GM19324 (cell line): ENCODE measurements at regions not wholly inside any gene's neighbourhood (a gene's known extent, or its start where the extent isn't known, plus 50 kb on each side); places are given as distances from the start of the nearest gene placed in this dataset.

ENCODE experiments used
- ATAC-seq: cut with Tn5 transposase; IDR thresholded peaks from one replicate; pipeline ENCODE4 v1.9.1; 2021; ENCODE audit warnings: mild to moderate bottlenecking, moderate library complexity; ENCODE audit not compliant: unreplicated experiment, low FRiP score

- ATAC-seq: no peak
Observed at GRCh38 chr3:178397202-178397601, 139.0 kb upstream of the KCNMB2 start.

GRCh38 chr3:178397836-178398235 lies 138.4 kb upstream of the KCNMB2 start:
- ATAC-seq: no peak

GRCh38 chr3:178404961-178405360 lies 131.3 kb upstream of the KCNMB2 start:
- ATAC-seq: no peak

DNA sequence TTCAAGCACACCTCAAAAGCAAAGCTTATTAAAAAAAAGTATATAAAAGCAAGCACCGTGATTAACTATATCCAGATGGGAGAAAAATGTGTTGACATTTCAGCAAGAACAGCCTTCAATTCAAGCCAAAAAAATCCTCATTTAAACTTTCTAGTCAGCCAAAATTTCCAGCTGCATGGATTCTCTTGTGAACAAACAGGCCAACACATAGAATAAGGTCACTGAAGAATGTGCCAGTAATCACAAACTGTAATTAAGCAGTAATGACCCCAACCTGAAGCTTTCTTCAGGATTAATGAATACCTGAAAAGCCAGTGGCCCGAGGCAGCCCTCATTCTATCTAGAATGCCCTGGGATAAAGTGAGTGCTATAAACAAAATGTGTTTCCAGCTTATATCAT lies 130.7 kb upstream of the KCNMB2 start:
- ATAC-seq: no peak

DNA sequence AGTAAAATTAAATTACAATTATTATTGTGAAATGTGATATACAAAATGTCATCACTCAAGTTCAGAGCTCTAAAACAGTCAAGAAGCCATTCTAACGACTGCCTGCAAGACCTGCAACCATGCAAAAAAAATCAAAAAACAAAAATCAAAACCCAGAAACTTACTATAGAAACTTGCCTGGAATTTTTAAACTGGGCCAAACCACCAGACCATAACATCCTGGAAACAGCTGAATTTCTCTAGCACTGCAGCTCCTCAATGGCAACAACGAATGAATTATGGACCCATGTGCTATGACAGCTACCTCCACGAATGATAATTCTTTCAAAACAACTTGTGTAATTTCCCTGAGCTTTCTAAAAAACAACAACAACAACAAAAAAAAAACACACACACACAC lies 130.0 kb upstream of the KCNMB2 start:
- no peak for ATAC-seq

DNA sequence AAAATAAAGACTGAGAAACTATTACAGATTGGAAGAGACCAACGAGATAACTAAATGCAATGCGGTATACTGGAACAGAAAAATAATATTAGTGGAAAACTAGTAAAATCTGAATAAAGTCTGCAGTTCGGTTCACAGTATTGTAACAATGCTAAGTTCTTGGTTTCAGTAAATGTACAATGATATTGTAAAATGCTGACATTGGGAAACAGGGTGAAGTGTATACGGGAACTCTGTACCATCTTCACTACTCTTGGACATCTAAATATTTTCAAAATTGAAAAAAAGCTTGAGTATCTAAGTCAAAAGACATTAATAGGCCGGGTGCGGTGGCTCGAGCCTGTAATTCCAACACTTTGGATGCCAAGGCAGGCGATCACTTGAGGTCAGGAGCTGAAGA lies 120.9 kb upstream of the KCNMB2 start:
- ATAC-seq: no peak

GRCh38 chr3:178417736-178418135 lies 118.5 kb upstream of the KCNMB2 start:
- no peak for ATAC-seq

DNA sequence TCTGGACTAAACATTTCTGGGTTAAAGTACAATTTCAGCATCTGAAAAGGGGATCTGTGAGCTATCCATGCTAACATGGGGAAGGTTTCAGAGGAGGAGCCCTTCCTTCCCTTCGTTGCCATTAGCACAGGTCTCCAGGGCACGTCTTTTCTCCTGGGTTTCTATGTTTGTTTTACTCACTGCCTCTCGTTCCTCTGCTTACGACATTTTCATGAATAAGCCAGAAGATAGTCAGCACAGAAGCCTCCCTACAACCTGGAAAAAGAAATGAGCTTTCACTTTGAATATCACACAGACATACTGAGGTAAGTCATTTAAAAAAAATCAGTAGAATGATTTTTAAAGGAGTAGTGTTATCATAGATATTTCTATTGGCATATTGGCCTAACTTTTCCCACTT lies 117.2 kb upstream of the KCNMB2 start:
- no peak for ATAC-seq

DNA sequence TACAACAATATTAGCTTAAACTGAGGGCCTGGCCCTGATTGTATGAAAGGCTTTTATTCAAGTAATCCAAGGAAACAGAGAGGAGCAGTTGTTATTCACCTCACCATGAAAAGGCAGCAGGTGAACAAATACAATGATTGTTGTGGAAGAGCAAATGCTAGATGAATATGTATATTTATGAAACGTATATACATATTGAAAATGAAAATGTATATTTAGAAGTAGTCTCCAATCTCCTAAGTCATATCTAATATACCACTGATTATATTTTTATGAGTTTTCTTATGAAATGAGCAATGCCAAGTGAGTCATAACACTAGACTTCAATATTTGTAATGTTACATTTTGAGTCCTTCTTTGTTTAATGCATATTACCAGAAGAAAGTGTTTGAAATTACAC lies 116.2 kb upstream of the KCNMB2 start:
- no peak for ATAC-seq

DNA sequence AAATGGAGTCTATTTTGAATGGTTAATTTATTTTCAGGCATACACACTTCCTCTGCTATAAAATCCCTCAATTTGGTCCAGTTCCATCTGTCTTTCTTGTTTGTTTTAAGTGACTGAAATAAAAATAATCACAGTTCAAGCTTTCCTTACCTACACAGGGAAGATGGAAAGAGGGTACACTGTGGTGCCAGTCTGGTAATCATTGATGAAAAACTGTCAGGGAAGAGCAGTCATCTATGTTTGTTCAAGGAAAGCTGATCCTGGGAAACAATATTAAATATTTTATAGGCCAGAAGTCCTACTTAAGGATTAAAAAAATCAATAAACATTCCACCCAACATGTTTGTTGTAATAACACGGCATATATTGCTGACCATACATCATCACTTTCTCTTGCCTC lies 115.2 kb upstream of the KCNMB2 start:
- ATAC-seq: no peak

DNA sequence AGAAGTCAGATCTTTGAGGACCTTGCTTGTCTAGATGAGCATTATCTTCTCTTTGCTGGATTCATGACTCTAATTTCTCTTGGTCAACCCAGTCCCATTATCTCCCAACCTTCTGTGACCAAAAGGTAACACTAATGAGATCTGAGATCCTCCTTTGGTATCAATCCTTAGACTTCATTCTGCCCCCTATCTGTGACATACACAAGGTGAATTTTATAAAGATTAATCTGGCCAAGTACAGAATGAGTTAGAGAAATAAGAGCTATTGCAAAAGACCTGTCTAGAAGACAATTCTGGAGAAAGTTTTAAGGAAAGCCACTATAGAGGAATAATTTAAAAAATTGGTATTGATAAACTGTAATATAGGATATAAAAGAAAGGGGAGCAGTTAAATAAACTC lies 113.8 kb upstream of the KCNMB2 start:
- no peak for ATAC-seq

DNA sequence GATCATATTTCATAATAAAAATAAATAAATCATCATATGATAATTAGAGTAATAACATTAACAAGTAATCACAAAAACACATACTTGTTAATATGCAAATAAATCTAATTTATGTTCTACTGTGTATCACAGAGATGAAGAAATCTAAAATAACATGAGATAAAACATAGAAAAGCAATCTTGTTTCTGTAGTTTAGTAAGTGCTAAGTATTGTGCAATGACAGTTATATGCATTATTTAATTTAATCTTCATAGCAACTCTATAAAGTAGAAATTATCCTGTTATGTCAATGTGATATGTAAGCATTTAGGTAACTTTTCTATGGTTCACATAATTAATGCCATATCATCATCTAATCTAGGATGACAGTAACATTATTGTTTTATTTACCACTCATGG lies 108.2 kb upstream of the KCNMB2 start:
- no peak for ATAC-seq

DNA sequence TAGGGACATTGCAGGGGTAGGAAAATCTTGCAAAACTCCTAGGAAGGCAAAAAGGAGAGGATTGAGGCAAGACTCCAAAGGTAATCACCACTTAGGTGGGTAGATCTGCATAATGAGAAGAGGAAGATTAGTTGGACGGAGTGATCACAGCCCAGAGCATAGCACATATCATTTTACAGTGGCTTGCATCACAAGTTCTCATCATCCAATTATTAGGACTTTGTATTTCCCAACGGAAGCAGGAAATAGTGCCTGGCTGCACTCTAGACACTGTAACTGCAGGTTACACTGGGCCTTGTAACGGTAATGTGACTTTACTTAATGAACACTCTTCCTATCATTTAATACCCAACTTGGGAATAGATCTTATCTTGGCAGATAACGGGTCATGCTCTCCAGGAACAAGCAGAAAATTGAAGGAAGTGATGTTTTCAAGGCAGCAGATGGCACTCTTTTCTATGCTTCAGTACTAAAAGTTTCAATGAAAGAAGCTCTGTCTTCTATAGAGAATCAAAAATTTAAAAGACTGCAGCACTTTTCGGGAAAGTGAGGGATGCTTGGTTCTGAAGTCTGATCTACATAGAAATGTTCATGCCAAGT lies 101.9 kb upstream of the KCNMB2 start:
- no peak for ATAC-seq

DNA sequence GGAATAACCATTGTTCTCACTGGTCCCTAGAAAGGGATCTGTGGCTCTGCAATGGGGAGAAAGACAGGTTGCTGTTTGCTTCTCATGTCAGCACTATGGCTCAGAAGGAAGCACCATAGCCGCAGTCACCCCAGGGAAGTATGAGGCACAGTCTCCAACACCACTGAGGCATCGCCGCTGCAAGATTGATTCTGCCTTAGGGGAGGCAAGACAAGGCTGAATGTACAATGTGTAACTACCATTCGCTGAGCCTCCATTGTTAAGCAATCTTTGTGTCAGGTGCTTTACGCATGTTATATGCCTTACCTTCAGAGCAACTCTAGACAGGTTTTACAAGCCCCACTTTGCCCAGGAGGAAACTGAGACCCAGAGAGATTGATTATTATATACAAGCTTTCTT lies 100.7 kb upstream of the KCNMB2 start:
- no peak for ATAC-seq

- no peak for ATAC-seq
Observed at GRCh38 chr3:178436773-178437172, 99.5 kb upstream of the KCNMB2 start.

DNA sequence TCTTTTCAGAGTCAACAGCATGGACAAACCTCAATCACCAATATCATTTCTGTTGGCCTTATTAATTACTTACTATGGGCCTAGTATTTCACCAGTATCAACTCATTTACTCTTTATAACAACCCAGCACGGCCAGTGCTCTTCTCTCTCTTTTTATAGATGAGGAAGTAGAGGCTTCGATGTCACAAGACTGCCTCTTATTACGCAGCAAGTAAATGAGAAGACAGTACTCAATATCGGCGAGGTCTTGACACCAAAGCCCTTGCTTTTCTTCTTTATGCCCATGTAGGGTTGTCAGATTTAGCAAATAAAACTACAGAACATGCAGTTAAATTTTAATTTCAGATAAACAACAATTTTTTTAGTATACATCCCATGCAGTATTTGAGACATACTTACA lies 99.0 kb upstream of the KCNMB2 start:
- no peak for ATAC-seq

- no peak for ATAC-seq
Observed at GRCh38 chr3:178439504-178439903, 96.7 kb upstream of the KCNMB2 start.

- no peak for ATAC-seq
Observed at GRCh38 chr3:178440043-178440442, 96.2 kb upstream of the KCNMB2 start.

DNA sequence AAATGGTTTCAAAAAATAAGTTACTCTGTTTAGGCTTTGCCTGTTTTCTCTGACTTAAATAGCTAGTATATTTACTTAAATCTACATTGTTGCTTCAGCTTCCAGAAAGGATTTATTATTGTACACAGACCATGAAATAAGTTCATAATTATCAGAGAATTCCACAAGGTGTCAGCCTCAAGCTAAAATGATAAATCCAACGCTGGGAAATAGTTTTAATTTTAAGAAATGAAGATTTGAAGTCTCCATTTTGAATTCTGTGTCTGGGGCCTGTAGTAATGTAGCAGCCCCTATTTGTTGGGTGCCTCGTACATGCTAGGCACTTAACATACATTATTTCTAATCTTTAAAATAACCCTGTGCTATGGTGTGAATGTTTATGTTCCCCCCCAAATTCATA lies 92.6 kb upstream of the KCNMB2 start:
- ATAC-seq: no peak

GRCh38 chr3:178445139-178445538 lies 91.1 kb upstream of the KCNMB2 start:
- no peak for ATAC-seq

- no peak for ATAC-seq
Observed at GRCh38 chr3:178446059-178446458, 90.2 kb upstream of the KCNMB2 start.

DNA sequence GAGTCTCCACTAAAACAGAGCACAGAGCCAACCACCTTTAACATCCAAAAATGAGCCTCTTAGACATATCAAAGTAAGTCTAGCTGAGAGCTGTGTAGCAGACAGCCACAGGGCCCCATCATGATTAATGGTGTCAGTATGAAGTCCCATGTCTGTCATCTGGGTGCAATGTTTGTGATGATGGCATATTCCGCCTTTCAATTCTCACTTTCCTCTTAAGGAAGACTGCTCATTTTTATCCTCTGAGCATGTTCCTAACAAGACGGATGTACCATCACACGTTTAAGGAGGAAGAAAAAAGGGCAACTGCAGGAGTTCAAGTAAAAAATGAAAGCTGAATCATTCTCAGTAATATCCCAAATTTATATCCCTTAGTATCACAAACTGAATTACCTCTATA lies 85.8 kb upstream of the KCNMB2 start:
- no peak for ATAC-seq

DNA sequence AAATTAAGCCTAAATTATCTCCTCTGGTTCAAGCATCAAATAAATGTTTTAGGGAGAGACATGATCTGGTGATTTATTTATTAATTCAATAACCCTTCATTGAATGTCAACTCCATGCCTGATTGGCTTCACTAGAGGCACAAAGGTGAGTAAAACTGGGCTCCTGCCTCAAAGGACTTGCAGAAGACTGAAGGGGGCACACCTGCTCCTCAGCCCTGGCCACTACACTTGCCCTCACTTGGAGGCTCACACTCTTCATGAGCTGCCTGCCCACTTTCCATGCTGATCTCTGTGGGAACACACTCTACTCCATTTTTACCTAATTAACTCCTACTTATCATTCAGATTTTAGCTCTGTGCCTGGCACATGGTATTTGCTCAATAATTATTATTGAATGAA lies 84.4 kb upstream of the KCNMB2 start:
- no peak for ATAC-seq
